Loucy (cell line): ENCODE measurements at regions not wholly inside any gene's neighbourhood (a gene's known extent, or its start where the extent isn't known, plus 50 kb on each side); places are given as distances from the start of the nearest gene placed in this dataset.

Experiments used
- EZH2phosphoT487 ChIP-seq: fragments of 200-600 bp; IDR thresholded peaks from 2 replicates; pipeline ENCODE4 v1.6.1; 2018; ENCODE audit warnings: antibody characterized with exemption, mild to moderate bottlenecking, moderate library complexity, borderline replicate concordance
- TF ChIP-seq, protein P1 (sequence below): fragments of 200-600 bp; sonication (generic); conservative IDR thresholded peaks from 2 replicates; pipeline ENCODE4 v1.5.1; 2014; ENCODE audit warnings: mild to moderate bottlenecking, antibody characterized with exemption, low read length

DNA sequence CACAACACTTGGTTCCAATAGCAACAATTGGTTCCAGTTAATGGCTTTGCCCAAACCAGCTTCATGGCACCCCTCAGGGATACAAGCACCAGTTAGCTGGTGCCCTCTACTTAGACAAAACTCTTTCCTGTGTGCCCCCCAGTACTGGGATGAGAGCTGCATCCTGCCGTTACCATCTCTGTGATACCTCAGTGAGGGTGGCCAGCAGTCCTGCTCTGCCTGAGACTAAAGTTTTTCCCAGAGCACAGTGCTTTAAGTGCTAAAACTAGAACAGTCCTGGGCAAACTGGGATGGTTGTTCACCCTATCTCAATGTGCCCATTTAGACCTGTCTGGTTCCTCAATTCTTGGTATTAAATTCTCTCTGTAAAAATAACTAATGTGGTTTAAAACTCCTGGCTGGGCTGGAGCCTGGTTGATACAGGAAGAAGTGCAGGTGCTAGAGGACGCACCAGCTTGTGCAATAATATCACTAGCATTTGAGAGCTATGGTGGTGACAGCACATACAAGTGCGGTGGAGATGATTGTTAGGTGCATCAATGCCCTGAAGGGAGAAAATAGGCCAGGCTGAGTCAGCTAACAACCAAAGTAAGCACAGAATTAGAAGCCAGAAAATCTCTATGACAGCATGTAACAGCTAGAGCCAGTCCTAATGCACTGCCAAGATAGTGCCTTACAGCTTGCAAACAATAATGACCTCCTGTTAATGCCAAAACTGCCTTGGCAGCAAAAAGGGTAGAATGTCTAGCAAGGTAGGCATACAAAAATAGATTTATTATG is 179.8 kb upstream of the GALNT2 start:
- TF ChIP-seq, protein P1, sequence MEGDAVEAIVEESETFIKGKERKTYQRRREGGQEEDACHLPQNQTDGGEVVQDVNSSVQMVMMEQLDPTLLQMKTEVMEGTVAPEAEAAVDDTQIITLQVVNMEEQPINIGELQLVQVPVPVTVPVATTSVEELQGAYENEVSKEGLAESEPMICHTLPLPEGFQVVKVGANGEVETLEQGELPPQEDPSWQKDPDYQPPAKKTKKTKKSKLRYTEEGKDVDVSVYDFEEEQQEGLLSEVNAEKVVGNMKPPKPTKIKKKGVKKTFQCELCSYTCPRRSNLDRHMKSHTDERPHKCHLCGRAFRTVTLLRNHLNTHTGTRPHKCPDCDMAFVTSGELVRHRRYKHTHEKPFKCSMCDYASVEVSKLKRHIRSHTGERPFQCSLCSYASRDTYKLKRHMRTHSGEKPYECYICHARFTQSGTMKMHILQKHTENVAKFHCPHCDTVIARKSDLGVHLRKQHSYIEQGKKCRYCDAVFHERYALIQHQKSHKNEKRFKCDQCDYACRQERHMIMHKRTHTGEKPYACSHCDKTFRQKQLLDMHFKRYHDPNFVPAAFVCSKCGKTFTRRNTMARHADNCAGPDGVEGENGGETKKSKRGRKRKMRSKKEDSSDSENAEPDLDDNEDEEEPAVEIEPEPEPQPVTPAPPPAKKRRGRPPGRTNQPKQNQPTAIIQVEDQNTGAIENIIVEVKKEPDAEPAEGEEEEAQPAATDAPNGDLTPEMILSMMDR, result no peak
- TF ChIP-seq EZH2phosphoT487, result no peak
